Hepatocyte (in vitro differentiated cells): ENCODE measurements at regions not wholly inside any gene's neighbourhood (a gene's known extent, or its start where the extent isn't known, plus 50 kb on each side); places are given as distances from the start of the nearest gene placed in this dataset.

Source experiments
- EZH2 ChIP-seq: fragments of 200-600 bp; sonication (generic); IDR thresholded peaks from 2 replicates; pipeline ENCODE4 v1.6.1; 2016; ENCODE audit warnings: antibody characterized with exemption, mild to moderate bottlenecking, borderline replicate concordance
- TF ChIP-seq, protein P1 (sequence below): fragments of 200-600 bp; sonication (generic); IDR thresholded peaks from 2 replicates; pipeline ENCODE4 v1.5.1; 2016; ENCODE audit warnings: antibody characterized with exemption, mild to moderate bottlenecking; ENCODE audit not compliant: poor library complexity

DNA sequence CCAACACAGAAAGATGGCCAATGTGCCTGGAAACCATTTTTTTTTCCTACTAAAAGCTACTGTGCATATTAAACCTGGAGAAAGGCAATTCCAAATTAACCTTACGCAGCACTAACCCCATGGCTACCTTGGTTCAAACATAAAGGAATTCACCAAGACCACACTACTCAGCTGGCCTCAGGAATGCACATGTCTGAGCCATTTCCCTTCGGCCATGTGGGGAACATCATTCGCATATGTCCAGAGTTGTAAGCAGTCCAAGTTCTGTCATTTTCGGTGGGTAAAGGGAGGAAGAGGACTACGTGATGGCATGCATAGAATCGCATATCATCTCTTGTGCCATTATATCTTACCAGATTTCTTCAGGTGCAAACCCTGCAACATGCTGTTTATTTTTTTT, 175.4 kb downstream of the NTMT2 start:
- TF ChIP-seq, protein P1, sequence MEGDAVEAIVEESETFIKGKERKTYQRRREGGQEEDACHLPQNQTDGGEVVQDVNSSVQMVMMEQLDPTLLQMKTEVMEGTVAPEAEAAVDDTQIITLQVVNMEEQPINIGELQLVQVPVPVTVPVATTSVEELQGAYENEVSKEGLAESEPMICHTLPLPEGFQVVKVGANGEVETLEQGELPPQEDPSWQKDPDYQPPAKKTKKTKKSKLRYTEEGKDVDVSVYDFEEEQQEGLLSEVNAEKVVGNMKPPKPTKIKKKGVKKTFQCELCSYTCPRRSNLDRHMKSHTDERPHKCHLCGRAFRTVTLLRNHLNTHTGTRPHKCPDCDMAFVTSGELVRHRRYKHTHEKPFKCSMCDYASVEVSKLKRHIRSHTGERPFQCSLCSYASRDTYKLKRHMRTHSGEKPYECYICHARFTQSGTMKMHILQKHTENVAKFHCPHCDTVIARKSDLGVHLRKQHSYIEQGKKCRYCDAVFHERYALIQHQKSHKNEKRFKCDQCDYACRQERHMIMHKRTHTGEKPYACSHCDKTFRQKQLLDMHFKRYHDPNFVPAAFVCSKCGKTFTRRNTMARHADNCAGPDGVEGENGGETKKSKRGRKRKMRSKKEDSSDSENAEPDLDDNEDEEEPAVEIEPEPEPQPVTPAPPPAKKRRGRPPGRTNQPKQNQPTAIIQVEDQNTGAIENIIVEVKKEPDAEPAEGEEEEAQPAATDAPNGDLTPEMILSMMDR: no peak
- no peak for TF ChIP-seq EZH2
